GM13976 (cell line): ENCODE measurements at regions not wholly inside any gene's neighbourhood (a gene's known extent, or its start where the extent isn't known, plus 50 kb on each side); places are given as distances from the start of the nearest gene placed in this dataset.

ENCODE experiments used
- DNase-seq: peaks from one replicate; pipeline ENCODE4 v3.0.0; 2012; ENCODE audit warnings: low spot score
- CTCF ChIP-seq: IDR thresholded peaks from 2 replicates; pipeline ENCODE4 v1.5.1; 2012; ENCODE audit warnings: borderline replicate concordance, mild to moderate bottlenecking; ENCODE audit not compliant: insufficient read depth; ENCODE audit errors: extremely low read depth, missing control alignments, control extremely low read depth
- in situ Hi-C: fragments of 300-500 bp; cut with MboI; formaldehyde crosslinking; loops from one replicate; pipeline ENCODE4 v1.12.0; 2022; ENCODE audit warnings: low sequenced_read_pairs, mixed read lengths, inconsistent platforms; ENCODE audit not compliant: unreplicated experiment

DNA sequence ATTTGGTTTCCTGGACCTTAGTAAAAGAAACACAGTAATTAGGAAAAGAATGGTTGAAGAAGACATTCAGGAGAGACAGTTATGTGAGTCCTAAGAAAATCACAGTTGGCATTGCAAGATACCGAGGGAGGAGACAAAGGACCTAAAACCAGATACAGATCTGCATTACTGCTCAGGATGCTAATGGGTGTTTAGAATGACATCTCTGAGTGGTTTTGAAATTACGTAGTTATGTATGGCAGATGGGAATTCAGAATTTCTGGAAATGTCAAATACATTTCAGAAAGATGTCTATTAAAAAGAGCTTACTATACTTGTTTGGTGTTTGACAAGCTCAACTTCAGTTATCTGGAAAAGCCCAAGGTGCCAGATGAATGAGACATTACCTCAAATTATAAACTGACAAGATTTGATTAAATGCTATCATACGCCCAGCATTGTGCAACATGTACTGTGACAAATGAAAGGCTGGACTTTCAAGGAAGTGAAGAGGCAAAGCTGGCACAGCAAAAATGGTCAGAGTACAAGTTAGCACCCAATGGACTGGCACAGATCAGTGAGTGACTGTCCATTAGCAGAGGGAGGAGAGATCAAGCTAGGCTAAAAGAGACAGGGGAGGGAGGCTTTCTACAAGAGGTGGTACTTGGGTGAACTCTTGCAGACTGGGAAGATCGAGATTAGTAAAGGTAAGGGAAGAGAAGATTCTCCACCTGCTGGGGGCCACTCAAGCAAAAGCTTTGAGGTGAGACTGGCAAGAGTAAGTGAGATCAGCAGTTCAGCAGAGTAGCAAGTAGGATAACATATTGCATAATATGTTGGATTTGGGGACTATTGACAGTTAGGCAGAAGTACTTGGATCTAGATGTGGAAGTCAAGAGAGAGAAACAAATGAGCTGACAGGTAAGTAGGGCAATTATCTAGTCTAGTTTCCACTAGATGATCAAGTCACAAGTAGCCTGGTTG lies 168.9 kb downstream of the CYRIA start:
- in situ Hi-C loops, result no loop called here
- no peak for DNase-seq
- TF ChIP-seq CTCF, result no peak

GRCh38 chr2:16495509-16496208 lies 170.0 kb downstream of the CYRIA start:
- DNase-seq, result no peak
- in situ Hi-C loops, result no loop called here
- TF ChIP-seq CTCF, result no peak

DNA sequence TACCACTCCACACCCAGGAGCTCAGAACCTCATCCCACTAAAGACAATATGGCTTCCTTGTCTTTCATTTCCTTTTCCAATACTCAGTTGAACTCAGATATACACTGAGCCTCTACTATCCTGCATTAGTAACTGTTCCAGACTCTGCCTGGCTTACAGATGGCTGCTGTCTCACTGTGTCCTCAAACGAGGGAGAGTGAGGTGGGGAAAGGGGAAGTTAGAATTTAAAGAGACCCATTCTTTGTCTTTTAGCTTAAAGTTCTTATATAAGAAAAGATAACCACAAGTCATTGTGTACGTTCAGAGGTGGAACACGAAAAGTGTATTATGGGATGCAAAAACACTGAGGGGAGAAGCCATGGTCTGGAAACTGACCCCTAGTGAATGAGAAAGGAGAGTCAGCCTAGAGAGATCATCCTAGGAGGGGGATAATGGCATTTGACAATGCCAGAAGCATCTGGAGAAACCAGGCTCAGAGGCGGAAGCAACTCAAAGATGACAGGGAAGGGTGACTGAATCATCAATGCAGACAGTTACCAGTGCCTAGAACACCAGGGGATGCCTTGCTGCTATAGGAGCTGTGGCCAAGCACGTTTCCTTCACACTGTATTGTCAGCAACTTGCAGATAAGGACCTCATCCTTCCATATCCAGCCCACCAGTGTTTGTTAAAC lies 170.7 kb downstream of the CYRIA start:
- TF ChIP-seq CTCF, result no peak
- no peak for DNase-seq
- in situ Hi-C loops, result no loop called here

DNA sequence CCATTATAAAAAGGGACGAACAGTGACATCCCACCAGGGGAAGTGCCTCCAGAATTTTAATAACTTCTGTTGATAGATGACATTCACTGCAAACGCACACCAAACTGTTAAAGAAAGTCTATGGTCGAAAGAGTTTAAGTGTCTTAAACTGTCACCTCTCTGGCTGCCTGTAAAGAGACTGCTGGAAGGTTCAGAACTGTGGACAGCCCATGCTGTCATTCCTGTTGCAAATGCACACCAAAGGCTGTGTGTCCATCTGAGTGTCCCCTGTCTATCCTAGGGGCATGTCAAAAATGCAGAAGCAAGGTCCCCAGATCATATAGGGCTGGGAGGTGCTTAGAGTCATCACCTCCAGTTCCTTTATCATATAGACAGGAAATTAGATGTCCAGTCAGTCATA lies 171.8 kb downstream of the CYRIA start:
- in situ Hi-C loops, result no loop called here
- no peak for DNase-seq
- no peak for TF ChIP-seq CTCF

DNA sequence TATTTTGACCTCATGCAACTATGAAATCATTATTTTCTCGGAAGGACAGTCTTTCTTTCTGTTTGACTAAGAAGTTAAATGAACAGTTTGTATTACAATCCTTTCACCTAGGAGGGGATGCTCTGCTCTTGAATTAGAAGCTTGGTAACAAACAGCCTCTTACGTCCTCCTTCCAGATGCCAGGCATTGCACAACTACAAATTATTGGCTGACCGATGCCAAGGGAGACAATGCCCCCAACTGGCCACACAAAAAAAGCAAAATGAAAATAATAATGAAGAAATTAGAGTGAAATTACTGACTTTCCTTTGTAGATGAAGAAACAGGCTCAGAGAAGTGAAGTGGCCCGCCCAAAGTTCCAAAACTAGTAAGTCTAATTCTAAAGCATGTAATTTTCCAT lies 177.9 kb downstream of the CYRIA start:
- in situ Hi-C loops, result no loop called here
- DNase-seq, result no peak
- no peak for TF ChIP-seq CTCF

GRCh38 chr2:16485251-16485650 lies 180.4 kb downstream of the CYRIA start:
- no peak for DNase-seq
- TF ChIP-seq CTCF, result no peak
- in situ Hi-C loops, result no loop called here
